ENCODE measurements at regions not wholly inside any gene's neighbourhood (a gene's known extent, or its start where the extent isn't known, plus 50 kb on each side); places are given as distances from the start of the nearest gene placed in this dataset.

DNA sequence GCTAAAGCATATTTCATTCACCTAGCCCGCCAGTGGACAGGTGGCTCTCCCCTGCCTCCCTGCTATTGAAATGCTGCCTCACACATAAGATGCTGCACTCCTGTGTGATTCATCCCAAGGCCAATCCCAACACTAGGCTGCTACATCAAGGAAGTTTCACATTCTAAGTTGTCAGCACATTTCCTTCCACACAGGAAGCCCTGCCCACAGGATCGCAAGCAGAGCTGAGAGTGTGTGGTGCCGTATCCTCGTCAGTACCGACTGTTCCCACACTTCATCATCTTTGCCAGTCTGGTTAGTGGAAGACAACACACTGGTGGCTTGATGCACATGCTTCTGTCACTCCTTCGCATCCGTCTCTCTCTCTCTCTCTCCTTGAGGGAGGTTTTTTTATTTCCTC lies 194.3 kb upstream of the PPP2R2D start:
- Mint-ChIP-seq H3K4me1 (ENCODE audit: low read depth, unreplicated experiment) (no peaks in the 10 kb centered on the region), H3K4me3 (ENCODE audit: low read depth, unreplicated experiment) (no peak overlapping the region), H3K36me3 (ENCODE audit: insufficient read depth, unreplicated experiment) (no peaks in the 10 kb centered on the region), H3K27ac (ENCODE audit: unreplicated experiment) (no peak overlapping the region), H3K9me3 (ENCODE audit: low read depth, unreplicated experiment) (peaks cover 2% of the 10 kb centered on the region), H3K27me3 (ENCODE audit: unreplicated experiment) (peaks cover 51% of the 10 kb centered on the region)
- no peak for DNase-seq
- BruUV-seq (replicated peaks), result no TSS peak
- intact Hi-C loops (cut with micrococcal nuclease; ENCODE audit: unreplicated experiment), result no loop called here
- CTCF ChIA-PET, result no interaction called here
- TF ChIP-seq, protein P1, sequence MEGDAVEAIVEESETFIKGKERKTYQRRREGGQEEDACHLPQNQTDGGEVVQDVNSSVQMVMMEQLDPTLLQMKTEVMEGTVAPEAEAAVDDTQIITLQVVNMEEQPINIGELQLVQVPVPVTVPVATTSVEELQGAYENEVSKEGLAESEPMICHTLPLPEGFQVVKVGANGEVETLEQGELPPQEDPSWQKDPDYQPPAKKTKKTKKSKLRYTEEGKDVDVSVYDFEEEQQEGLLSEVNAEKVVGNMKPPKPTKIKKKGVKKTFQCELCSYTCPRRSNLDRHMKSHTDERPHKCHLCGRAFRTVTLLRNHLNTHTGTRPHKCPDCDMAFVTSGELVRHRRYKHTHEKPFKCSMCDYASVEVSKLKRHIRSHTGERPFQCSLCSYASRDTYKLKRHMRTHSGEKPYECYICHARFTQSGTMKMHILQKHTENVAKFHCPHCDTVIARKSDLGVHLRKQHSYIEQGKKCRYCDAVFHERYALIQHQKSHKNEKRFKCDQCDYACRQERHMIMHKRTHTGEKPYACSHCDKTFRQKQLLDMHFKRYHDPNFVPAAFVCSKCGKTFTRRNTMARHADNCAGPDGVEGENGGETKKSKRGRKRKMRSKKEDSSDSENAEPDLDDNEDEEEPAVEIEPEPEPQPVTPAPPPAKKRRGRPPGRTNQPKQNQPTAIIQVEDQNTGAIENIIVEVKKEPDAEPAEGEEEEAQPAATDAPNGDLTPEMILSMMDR (IDR thresholded peaks at IDR 0.05; ENCODE audit: unreplicated experiment), result no peak

DNA sequence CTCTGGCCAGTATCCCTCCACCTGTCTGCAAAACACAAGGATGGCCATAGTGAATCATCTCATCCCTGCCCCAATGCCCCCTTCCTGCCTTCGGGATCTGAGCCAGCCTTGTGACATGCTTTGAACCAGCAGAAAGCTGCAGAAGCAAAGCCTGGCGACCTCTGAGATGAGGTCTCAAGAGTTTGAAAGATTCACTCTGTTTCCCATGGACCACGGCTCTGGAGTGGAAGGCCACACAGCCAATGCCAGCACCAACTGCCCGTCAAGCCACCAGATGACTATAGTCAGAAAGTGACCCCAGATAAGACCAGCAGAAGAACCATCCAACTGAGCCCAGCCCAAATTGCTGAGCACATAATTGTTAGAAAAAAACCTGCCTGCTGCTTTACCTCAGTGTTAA lies 193.9 kb upstream of the PPP2R2D start:
- no peaks in the 10 kb centered on the region for H3K36me3 Mint-ChIP-seq (ENCODE audit: insufficient read depth, unreplicated experiment)
- H3K9me3 Mint-ChIP-seq (ENCODE audit: low read depth, unreplicated experiment), result peaks cover 2% of the 10 kb centered on the region
- no peak overlapping the region for H3K4me3 Mint-ChIP-seq (ENCODE audit: low read depth, unreplicated experiment)
- no TSS peak for BruUV-seq (replicated peaks)
- H3K27me3 Mint-ChIP-seq (ENCODE audit: unreplicated experiment), result peaks cover 51% of the 10 kb centered on the region
- H3K27ac Mint-ChIP-seq (ENCODE audit: unreplicated experiment), result no peak overlapping the region
- DNase-seq, result no peak
- intact Hi-C loops (cut with micrococcal nuclease; ENCODE audit: unreplicated experiment), result no loop called here
- no peaks in the 10 kb centered on the region for H3K4me1 Mint-ChIP-seq (ENCODE audit: low read depth, unreplicated experiment)
- TF ChIP-seq, protein P1 (IDR thresholded peaks at IDR 0.05; ENCODE audit: unreplicated experiment), result no peak
- CTCF ChIA-PET, result no interaction called here

DNA sequence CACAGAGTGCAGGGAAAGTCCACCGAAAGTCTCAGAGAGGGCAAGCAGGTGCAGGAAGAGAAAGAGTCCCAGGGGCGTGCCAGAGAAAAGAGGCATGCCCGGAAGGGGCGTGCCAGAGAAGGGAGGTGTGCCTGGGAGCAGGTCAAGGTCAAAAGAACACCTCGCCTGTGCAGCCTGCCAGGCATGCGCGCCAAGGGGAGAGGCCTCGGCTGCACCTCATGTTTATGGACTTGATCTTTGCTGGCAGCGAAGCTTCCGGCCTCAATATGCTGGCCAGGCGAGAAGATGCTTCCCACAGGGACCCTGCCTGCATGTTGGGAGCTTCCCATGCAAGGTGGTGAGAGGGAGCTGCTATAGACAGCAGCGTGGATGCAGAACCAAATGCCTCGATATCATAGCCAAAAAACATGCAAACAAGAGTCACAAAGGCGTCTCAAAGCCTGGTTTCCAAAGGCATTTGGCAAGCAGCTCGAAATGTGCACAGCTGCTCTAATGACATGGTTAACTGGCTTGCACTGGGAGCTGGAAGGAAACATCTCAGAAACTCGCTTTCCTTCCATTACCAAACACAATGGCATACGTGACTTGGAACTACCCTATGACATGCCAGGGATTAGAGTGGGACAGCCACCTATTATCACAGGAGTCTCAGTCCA lies 192.5 kb upstream of the PPP2R2D start:
- no peak overlapping the region for H3K27ac Mint-ChIP-seq (ENCODE audit: unreplicated experiment)
- H3K4me1 Mint-ChIP-seq (ENCODE audit: low read depth, unreplicated experiment), result no peaks in the 10 kb centered on the region
- CTCF ChIA-PET, result no interaction called here
- H3K36me3 Mint-ChIP-seq (ENCODE audit: insufficient read depth, unreplicated experiment), result no peaks in the 10 kb centered on the region
- no peak for DNase-seq
- intact Hi-C loops (cut with micrococcal nuclease; ENCODE audit: unreplicated experiment), result no loop called here
- TF ChIP-seq, protein P1 (IDR thresholded peaks at IDR 0.05; ENCODE audit: unreplicated experiment), result no peak
- no TSS peak for BruUV-seq (replicated peaks)
- H3K4me3 Mint-ChIP-seq (ENCODE audit: low read depth, unreplicated experiment), result no peak overlapping the region
- peaks cover 56% of the 10 kb centered on the region for H3K27me3 Mint-ChIP-seq (ENCODE audit: unreplicated experiment)
- H3K9me3 Mint-ChIP-seq (ENCODE audit: low read depth, unreplicated experiment), result peaks cover 2% of the 10 kb centered on the region

GRCh38 chr10:131710142-131710861 lies 190.5 kb upstream of the PPP2R2D start:
- Mint-ChIP-seq H3K9me3 (ENCODE audit: low read depth, unreplicated experiment) (peaks cover 2% of the 10 kb centered on the region), H3K27ac (ENCODE audit: unreplicated experiment) (no peak overlapping the region), H3K27me3 (ENCODE audit: unreplicated experiment) (peaks cover 69% of the 10 kb centered on the region), H3K36me3 (ENCODE audit: insufficient read depth, unreplicated experiment) (no peaks in the 10 kb centered on the region), H3K4me3 (ENCODE audit: low read depth, unreplicated experiment) (no peak overlapping the region), H3K4me1 (ENCODE audit: low read depth, unreplicated experiment) (no peaks in the 10 kb centered on the region)
- CTCF ChIA-PET, result no interaction called here
- TF ChIP-seq, protein P1 (IDR thresholded peaks at IDR 0.05; ENCODE audit: unreplicated experiment), result no peak
- no peak for DNase-seq
- intact Hi-C loops (cut with micrococcal nuclease; ENCODE audit: unreplicated experiment), result no loop called here
- BruUV-seq (replicated peaks), result no TSS peak

All from Calu3 (cell line).